HG03066 (cell line): ENCODE measurements at regions not wholly inside any gene's neighbourhood (a gene's known extent, or its start where the extent isn't known, plus 50 kb on each side); places are given as distances from the start of the nearest gene placed in this dataset.

ENCODE experiments used
- ATAC-seq: cut with Tn5 transposase; IDR thresholded peaks from one replicate; pipeline ENCODE4 v1.9.1; 2021; ENCODE audit warnings: low read depth; ENCODE audit not compliant: unreplicated experiment

DNA sequence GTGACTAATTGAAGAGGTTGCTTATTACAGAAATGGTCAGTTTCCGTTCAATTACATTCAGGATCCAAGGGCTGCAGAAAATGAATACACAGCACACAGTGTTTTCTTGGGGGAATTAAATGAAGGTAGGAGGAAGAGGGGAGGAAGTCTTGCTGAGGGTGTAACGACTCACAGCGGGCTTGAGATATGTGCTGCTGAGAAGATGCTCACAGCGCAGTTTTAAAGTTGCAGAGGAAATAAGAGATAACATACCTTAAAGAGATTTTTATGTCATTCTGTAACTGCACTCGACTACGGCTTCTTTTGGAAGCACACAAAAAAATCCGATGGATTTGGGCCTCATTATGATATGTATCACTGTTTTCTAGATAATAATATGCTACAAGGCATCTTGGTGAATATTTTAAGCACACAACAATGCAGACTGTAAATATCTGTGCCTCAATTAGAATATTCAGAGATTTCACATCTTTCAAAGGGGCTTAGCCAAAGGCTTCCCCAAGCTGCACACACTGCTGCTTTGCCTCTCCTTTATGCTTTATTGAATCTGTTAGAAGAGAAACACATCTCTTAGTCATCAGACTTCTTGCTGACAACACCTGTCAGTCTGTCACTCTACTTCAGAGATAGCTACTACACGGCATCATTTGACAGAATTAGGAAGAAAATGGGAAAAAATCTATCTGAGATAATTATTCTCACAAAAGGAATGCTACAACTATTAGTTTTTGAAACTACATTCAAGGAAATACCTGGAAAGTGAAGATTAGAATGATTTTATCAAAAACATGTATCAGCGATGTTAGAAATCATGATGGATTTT lies 773.2 kb downstream of the OTOL1 start:
- no peak for ATAC-seq

DNA sequence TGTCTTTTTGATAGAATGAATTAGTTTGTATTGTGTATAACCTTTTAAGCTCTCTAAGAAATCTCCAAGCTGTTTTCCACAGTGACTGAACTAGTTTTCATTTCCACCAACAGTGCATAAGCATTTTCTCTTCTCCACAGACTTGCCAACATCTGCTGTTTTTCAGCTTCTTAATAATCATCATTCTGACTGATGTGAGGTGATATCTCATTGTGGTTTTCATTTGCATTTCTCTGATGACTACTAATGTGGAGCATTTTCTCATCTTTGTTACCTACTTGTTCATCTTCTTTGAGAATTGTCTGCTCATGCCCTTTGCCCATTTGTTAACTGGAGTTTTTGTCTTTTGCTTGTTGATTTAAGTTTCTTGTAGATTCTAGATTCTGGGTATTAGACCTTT lies 777.5 kb downstream of the OTOL1 start:
- no peak for ATAC-seq

DNA sequence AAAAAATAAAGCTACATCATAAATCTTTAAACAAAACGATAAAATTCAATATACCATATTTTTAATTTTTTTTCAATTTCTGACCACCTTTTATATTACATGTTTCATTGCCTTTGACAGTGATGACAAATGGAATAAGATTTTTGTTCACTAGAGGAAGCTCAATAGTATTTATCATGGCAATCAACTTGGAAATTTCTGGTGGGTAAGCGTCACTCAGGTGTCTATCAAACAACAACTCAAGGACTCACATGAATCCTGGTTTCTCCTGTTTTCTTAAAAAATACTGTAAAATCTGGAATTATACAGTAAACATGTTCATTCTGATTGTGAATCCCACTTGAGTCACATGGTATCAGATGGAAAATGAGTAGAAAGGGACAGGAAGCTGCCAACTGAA lies 782.2 kb downstream of the OTOL1 start:
- ATAC-seq = no peak

DNA sequence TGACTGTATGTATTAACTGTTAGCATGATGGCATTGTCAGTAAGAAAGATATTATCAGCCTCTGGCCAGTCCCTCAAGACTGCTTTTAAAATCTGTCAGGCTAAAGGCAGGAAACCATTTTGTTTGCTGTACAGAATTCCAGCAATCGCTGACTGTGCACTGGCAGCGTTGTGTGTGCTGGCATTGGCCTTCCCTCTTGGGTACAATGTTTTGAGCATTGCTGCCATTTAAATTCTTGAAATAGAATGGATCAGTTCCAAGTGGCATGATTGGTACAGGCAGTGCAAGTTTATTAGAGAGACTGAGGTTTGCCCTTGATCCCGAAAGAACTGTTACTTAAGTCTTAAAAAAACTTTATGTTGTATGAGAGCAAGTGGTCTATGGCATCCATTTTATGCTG lies 788.7 kb downstream of the OTOL1 start:
- ATAC-seq = no peak

DNA sequence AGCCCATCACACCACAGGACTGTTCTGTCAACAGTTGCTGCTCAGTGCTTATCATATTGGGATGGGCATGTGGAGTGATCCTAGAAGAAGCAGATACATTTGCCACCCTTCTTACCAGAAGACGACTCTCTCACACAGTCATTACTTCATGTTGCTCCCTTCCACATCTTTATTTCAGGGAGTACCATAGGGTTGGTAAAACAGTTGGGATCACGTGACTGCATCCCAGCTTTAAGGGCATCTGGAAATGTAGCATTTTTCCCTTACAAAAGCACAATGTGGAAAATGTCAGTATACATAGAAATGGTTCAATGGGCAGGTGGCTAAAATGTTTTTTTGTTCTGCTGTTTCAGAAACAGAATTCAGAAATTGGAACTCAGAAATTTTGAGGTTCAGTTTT lies 791.0 kb downstream of the OTOL1 start:
- ATAC-seq = no peak

DNA sequence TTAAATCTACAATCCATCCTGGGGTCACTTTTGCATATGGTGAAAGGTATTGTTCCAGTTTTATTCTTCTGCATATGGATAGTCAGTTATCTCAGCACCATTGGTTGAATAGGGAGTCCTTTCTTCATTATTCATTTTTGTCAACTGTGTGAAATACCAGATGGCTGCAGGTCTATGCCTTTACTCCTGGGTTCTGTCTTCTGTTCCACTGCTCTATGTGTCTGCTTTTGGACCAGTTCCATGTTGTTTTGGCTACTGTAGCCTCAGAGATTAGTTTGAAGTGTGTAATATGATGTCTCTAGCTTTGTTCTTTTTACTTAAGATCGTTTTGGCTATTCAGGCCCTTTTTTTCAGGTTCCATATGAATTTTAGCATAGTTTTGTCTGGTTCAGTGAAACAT lies 795.8 kb downstream of the OTOL1 start:
- no peak for ATAC-seq

DNA sequence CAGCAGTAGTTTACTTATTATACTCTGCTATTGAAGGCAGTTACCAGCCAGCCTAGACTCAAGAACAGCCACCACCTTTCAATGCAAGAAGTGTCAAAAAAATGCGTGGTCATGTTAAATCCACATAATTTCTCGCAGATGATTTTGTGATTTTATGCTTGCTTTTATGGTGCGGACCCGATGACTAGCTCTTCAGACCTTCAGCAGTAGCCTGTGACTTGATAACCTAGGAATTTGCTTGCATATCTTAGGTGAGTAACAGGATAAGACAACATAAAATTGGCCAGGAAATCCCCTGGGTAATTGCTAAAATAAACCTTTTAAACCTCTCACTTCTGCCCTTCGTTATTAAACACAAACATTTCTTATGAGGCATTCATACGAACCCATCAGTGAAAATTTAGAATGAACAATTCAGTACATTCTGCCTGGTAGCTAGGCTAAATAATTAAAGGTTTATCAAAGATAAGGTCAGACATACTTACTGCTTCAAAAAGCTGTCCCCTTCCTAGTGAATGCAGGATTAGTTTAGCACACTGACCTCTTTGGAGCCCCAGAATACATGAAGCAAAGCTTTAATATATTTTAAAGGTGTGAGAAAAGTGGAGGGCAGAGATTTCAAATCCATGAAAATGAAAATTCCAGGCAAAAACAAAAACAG lies 798.8 kb downstream of the OTOL1 start:
- ATAC-seq = no peak

DNA sequence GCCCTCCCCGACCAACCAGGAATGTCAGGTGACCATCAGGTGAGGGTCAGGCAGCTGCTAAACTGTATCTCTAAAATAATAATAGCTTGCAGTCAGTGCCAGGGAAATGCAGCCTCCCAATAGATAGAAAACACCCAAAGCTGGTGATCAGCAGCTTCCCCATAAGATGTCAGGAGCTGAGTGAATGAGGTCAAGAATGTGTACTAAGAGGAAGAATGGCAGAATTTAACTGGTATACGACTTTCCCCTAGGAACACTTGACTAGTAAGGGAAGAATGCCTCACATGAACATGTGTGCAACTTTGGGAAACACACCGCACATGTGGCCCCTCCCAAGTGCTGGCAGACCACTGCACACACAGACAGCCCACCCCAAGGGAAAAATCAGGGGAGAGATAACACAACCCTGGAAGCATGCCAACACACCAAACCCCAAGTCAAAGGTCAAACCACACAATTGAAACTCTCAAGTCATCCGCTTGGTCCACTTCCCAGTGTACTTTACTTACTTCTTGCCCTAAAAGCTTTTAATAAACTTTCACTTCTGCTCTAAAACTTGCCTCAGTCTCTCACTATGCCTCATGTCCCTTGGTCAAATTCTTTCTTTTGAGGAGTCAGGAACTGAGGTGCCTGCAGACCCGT lies 806.5 kb downstream of the OTOL1 start:
- no peak for ATAC-seq

DNA sequence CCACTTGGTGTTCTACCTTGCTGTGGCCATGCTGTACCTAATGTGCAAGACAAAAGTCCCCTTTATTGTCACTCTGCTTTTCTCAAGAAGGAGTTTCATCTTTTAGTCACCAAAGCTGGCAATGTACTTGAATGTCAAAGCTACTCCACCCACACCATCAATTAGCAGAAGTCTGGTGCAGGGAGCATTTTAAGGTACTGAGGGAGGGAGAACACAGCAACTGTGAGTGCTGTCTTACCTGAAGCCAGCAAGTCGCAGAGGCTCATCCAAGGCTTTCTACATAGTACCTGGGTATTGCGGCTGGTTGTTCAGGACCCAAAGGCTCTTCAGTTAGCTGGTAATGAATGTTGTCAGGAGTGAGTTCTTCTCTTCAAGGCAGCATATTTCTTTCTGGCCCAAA lies 820.4 kb downstream of the OTOL1 start:
- ATAC-seq = no peak

DNA sequence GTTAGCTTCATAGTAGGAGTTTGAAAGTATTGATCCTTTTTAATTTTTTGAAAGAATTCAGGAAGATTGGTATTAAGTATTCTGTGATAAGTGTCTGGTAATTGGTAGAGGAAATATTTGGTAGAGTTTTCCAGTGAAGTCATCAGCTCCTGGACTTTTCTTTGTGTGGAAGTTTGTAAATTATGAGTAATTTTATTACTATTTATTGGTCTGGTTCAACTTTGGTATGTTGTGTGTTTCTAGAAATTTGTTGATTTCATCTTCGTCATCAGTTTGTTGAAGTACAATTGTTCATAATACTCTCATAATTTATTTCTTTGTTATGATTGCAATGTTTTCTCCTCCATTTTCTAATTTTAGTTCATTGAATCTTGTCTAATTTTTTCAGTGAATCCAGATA lies 832.0 kb downstream of the OTOL1 start:
- ATAC-seq = no peak

DNA sequence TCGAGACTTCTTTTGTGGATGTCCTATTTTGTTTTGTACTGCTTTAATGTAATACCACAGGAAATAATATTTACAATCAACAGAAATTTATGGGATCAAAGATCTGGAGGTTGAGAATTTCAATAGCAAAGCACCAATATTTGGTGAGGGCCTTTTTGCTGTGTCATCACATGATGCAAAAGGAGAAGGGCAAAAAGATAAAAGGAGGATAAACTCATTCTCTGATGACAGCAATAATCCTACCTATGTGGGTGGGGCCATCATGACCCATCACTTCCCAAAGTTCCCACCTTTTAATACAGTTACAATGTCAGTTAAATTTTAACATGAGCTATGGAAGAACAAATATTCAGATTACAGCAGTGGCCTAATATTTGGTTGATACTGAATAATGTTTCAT lies 832.9 kb downstream of the OTOL1 start:
- ATAC-seq = no peak

DNA sequence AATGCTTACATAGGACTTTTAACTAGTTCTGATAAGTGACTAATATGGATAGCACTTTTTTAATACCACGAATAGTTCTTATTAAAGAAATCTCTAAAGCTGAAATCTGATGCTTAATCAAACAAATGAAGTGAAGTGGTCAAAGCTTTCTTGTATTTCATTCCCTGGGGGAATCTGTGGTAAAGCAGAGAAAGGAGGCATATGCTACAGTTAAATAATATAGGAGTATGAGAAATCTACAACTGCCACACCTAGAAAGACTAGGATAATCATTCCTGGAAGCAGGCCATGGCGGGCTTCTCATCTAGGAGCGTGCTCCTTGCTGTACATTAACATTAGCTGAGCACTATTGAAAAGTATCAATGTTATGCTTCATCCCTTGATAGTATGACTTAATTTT lies 835.7 kb downstream of the OTOL1 start:
- ATAC-seq = no peak

DNA sequence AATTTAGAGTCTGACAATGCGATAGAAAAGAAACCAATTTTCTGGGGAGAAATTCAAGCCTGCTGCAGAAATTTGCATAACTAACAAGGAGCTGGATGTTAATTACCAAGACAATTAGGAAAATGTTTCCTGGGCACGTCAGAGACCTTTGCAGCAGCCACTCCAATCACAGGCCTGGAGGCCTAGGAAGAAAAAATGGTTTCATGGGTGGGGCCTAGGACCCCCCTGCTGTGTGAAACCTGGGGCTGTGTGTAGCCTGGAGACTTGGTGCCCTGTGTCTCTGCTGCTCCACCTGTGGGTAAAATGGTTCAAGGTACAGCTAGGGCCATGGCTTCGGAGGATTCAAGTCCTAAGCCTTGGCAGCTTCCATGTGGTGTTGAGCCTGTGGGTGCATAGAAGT lies 837.9 kb downstream of the OTOL1 start:
- ATAC-seq = no peak

DNA sequence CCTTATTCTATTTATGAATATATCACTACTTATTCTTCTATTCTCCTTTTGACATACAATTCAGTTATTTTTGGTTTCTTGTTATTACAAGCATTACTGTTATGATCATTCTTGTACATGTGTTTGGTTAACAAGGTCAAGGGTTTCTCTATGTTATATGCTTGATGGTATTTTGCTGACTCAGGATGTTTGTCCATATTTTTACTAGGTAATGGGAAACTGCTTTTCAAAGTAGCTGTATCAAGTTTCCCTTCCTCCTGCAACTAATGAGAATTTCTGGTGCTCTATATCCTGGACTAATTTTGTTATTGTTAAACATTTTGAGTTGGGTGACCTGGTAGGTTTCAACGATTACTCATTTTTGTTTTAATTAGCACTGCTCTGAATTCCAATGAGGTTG lies 841.0 kb downstream of the OTOL1 start:
- ATAC-seq = no peak

DNA sequence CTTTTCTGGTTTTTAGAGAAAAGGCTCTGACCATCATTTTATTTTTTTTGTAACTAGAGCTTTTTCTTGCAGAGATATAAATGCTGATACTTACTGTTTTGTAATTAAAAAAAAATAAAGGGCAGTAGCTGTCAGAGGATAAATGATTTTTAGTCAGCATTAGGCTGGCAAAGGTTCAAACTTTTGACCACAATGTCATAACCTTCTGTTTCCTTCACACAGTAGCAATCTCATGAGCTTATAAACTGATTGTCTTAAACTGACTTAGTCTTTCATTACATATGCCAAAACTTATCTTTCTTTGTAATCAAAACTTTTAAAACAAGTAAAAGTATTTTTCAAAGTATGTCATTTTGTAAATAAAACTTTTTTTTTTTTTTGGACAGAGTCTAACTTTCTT lies 841.9 kb downstream of the OTOL1 start:
- ATAC-seq = no peak

DNA sequence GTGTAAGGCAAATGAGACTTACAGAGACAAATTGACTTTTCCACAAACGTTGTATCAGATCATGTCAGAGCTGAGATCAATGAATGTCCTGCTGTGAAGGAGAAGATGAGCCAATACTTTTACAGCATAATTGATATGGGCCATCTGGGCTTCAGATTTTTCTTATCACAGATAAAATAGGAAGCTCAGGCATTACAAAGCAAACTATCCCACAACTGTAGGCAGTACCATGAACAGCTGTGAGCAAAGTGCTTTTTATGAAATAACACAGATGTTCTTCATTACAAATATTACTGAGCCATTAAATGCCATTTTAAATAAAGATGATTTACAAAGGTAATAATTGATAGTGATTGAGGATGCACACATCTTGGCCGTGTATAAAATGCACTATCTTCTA lies 852.3 kb downstream of the OTOL1 start:
- no peak for ATAC-seq

DNA sequence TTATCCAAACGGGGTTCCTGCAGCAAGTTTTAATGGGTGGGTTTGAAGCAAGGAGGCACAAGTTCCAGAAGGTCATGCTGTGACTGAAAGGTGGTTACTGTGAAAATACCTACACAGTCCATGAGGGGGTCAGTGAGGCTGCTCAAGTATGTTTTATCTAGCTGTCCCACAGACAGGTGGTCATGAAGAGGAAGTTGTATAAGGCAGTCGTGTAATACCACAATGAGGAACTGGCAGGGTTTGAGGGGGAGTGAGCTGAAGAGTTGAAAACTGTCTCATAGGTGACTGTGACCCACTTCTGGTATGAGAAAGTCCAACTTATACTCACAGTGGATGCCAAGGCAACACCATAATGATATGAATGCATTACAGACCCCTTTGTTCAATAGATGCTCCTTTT lies 856.8 kb downstream of the OTOL1 start:
- no peak for ATAC-seq

DNA sequence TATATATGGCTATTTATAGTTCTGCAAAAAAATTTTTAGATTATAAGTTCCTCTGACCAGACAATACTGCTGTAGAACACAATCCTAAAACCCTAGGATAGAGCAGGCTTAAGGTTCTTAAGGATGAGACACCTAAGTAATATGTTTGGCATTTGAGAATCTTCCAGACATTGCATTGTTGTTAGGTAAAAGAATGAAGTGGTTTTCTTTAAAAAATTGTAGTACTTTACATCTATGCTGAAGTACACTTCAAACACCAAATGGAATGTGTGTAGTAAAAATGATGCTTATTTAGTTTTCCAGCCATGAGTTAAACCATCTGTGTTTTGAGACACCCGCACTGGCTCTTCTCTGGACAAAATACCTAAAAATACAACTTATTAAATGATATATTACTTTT lies 857.7 kb downstream of the OTOL1 start:
- no peak for ATAC-seq

DNA sequence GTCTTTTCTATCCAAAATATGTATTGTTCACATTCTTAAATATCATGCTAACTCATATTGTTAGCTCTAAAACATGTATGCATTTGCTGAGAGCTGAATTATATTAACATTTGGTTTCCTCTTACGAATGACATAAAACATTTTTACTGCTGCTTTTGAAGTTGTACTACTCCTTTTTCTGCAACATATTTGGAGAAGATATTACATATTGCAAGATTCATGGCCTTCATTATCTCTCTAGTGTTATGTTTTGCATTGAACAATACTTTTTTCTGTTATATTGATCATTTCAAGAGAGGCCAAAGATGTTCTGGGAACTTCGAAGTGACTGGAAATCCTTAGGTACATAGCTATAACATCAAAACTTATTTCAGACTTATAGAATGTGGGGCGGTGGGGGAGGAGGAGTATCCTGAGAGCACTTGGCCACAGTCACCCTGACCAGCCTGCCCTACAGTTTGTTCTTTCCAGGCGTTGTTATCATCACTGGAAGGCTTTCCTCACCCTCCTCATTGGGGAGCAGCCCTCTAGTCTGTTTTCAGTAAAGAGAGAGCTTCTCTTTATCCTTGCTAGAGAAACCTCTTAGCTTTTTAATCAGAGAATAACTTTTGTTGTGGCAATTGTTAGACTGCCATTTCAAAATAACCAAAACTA lies 868.6 kb downstream of the OTOL1 start:
- no peak for ATAC-seq

DNA sequence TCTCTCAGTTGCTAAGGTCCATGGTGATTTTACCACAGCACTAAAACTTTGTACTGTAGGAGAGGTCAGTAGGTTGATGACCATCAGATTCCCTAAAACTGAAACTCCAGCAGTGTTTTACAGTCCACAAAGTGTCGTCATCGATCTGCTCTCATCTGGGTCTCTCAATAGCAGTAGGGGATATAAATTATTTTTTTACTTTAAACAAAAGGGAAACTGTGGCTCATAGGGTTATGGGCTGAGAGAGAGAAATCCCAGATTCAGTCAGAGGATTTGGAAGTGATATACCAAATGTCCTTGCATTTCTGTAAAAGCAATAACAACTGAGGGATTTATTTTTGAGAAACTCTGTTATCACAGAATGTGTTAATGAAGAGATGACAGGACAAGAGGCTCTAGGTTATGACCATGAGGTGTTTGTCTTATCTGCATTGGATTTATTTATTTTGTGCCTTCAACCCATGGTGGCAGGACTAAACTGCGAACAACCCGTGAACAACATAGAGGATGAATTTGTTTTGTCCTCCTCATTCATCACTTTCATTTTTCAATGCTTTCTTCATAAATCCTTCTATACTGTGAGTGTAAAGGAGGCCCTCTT lies 869.7 kb downstream of the OTOL1 start:
- no peak for ATAC-seq
